Spleen (tissue), 7 donors: ENCODE measurements at regions not wholly inside any gene's neighbourhood (a gene's known extent, or its start where the extent isn't known, plus 50 kb on each side); places are given as distances from the start of the nearest gene placed in this dataset.

Source experiments
- CTCF ChIP-seq, 11 experiments: fragments of 200-600 bp in 7 of 11; fragments of 450-650 bp in 4 of 11; sonication (generic) in 4 of 11; IDR thresholded peaks in 8 of 11; conservative IDR thresholded peaks in 3 of 11; 1 replicate in 7 of 11; 2 replicates in 4 of 11; pipeline versions ENCODE4 v1.4.0 to v1.8.0; 2016 to 2021; ENCODE audit warnings: antibody characterized with exemption in 11 of 11, inconsistent platforms in 4 of 11, mild to moderate bottlenecking in 1 of 11
- POLR2AphosphoS5 ChIP-seq, 3 donors: sonication (generic); formaldehyde crosslinking; IDR thresholded peaks; one replicate each; pipeline ENCODE4 v1.5.1; 2017; ENCODE audit warnings: antibody characterized with exemption in 3 of 3
- donor health status: DM: no; HTN: no; CAD: no; lungs with moderate emphysema.
- donor health status: DM: no; HTN: no; CAD: no.
- donor health status: DM: no; HTN: no; CAD: no.

- TF ChIP-seq CTCF (IDR thresholded peaks at IDR 0.05 in 8 of 11, conservative IDR thresholded peaks at IDR 0.05 in 3 of 11) (no peak), POLR2AphosphoS5 (IDR thresholded peaks at IDR 0.05) (no peak)
These were observed 281.9 kb downstream of the ICE1 start for GRCh38 chr5:5704352-5704751.
